Right lobe of liver (tissue), 4 donors: ENCODE measurements at regions not wholly inside any gene's neighbourhood (a gene's known extent, or its start where the extent isn't known, plus 50 kb on each side); places are given as distances from the start of the nearest gene placed in this dataset.

Experiments used
- POLR2A ChIP-seq: fragments of 450-650 bp; IDR thresholded peaks from one replicate; pipeline ENCODE4 v1.6.1; 2017; ENCODE audit warnings: antibody characterized with exemption, mild to moderate bottlenecking
- TF ChIP-seq, protein P1 (sequence below), 4 donors: fragments of 200-600 bp in 3 of 4; fragments of 450-650 bp in 1 of 4; IDR thresholded peaks; one replicate each; pipeline versions ENCODE4 v1.5.1 to v1.8.0; 2016 to 2022; ENCODE audit warnings: antibody characterized with exemption in 4 of 4, mild to moderate bottlenecking in 2 of 4
- donor health status: DM: no; HTN: no; CAD: no.
- donor health status: DM: no; HTN: no; CAD: no.
- donor health status: DM: no; HTN: yes; CAD: no.

- TF ChIP-seq, protein P1, sequence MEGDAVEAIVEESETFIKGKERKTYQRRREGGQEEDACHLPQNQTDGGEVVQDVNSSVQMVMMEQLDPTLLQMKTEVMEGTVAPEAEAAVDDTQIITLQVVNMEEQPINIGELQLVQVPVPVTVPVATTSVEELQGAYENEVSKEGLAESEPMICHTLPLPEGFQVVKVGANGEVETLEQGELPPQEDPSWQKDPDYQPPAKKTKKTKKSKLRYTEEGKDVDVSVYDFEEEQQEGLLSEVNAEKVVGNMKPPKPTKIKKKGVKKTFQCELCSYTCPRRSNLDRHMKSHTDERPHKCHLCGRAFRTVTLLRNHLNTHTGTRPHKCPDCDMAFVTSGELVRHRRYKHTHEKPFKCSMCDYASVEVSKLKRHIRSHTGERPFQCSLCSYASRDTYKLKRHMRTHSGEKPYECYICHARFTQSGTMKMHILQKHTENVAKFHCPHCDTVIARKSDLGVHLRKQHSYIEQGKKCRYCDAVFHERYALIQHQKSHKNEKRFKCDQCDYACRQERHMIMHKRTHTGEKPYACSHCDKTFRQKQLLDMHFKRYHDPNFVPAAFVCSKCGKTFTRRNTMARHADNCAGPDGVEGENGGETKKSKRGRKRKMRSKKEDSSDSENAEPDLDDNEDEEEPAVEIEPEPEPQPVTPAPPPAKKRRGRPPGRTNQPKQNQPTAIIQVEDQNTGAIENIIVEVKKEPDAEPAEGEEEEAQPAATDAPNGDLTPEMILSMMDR (IDR thresholded peaks at IDR 0.05), result no peak
- no peak for TF ChIP-seq POLR2A
Observed at GRCh38 chr10:9603972-9604371, 1413.7 kb upstream of the CELF2 start.
